ENCODE measurements at regions not wholly inside any gene's neighbourhood (a gene's known extent, or its start where the extent isn't known, plus 50 kb on each side); places are given as distances from the start of the nearest gene placed in this dataset.

GRCh38 chr7:91713669-91714068 is 166.8 kb downstream of the MTERF1 start:
- TF ChIP-seq EP300 (IDR thresholded peaks at IDR 0.05) (no peak), POLR2A (IDR thresholded peaks at IDR 0.05) (no peak), POLR2AphosphoS5 (IDR thresholded peaks at IDR 0.05) (no peak)
- TF ChIP-seq, protein P1, sequence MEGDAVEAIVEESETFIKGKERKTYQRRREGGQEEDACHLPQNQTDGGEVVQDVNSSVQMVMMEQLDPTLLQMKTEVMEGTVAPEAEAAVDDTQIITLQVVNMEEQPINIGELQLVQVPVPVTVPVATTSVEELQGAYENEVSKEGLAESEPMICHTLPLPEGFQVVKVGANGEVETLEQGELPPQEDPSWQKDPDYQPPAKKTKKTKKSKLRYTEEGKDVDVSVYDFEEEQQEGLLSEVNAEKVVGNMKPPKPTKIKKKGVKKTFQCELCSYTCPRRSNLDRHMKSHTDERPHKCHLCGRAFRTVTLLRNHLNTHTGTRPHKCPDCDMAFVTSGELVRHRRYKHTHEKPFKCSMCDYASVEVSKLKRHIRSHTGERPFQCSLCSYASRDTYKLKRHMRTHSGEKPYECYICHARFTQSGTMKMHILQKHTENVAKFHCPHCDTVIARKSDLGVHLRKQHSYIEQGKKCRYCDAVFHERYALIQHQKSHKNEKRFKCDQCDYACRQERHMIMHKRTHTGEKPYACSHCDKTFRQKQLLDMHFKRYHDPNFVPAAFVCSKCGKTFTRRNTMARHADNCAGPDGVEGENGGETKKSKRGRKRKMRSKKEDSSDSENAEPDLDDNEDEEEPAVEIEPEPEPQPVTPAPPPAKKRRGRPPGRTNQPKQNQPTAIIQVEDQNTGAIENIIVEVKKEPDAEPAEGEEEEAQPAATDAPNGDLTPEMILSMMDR (IDR thresholded peaks at IDR 0.05) = no peak
- Histone ChIP-seq H3K9me3 (peaks cover 0 to 8% (median 6%) of the 10 kb centered on the region in 4 donors), H3K4me3 (no peak overlapping the region), H3K27ac (no peak overlapping the region), H3K4me1 (no peaks in the 10 kb centered on the region), H3K36me3 (no peaks in the 10 kb centered on the region), H3K27me3 (no peaks in the 10 kb centered on the region)
- no peak for DNase-seq
- ATAC-seq (ENCODE audit: low FRiP score in 2 of 2) = no peak

DNA sequence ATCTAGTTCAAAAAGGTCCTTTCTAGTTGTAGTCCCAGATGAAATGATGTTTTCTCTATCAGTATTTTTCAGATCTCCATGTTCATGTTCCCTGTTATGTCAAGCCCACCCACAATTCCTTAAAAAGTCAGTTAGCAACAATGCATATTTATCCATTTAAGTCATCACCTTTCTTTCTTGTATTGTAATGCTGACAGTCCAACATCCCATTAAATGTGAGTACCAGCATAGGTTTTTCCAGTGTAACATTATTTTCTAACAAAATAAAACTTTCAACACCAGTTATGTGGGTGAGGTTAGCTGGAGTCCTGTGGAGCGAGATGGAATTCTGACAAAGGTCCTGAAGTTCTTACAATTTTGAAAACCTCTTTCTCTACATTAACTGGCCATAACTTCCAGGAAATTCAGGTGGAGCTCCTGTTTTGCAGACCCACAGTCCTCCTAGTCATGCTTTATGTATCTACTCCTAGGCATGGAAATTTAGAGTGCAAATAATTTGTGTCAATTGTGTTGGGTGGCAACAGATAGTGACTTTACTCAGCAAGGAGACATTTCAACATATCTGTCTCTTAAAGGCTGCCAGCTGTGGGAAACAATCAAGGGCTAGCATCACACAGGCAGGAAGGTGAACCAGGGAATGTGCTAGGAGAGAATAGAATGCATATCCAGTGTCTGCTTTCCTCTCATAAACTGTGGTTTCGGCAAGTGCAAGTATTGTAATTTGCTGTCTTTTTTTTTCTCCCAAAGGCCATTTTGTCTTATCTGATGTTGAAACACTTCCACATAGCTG is 162.6 kb downstream of the MTERF1 start:
- ATAC-seq (ENCODE audit: low FRiP score in 2 of 2) (no peak), DNase-seq (no peak)
- Histone ChIP-seq H3K9me3 (no peaks in the 10 kb centered on the region), H3K4me3 (no peak overlapping the region), H3K27ac (no peak overlapping the region), H3K4me1 (no peaks in the 10 kb centered on the region), H3K36me3 (no peaks in the 10 kb centered on the region), H3K27me3 (no peaks in the 10 kb centered on the region)
- TF ChIP-seq, protein P1 (IDR thresholded peaks at IDR 0.05) = no peak
- TF ChIP-seq POLR2AphosphoS5 (IDR thresholded peaks at IDR 0.05) = no peak
- no peak for TF ChIP-seq EP300 (IDR thresholded peaks at IDR 0.05)
- TF ChIP-seq POLR2A (IDR thresholded peaks at IDR 0.05) = no peak
- 85 to 90% methylated on average over 2 of the region's 2 CpGs for WGBS, 2 donors

DNA sequence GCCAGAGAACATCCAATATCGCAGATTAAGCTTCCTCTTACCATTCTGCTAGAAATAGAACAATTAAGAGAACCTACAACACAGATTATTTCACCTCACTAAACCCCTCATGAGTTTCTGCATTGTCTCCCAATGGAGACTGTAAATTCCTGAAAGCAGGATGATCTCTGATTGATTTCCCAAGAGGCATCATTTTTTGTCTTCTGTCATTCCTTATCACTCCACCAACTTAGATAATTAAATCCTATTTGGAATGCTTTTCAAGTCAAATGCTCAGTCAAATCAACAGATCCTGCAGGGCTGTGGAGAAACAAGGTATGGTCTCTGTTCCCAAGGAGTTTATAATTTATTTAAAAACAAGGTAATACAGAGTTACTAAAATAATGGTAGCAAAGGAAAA is 161.5 kb downstream of the MTERF1 start:
- TF ChIP-seq POLR2AphosphoS5 (IDR thresholded peaks at IDR 0.05) (no peak), POLR2A (IDR thresholded peaks at IDR 0.05) (no peak), EP300 (IDR thresholded peaks at IDR 0.05) (no peak)
- TF ChIP-seq, protein P1 (IDR thresholded peaks at IDR 0.05) = no peak
- H3K9me3 ChIP-seq = no peaks in the 10 kb centered on the region
- ATAC-seq (ENCODE audit: low FRiP score in 2 of 2) = no peak
- H3K27ac ChIP-seq = no peak overlapping the region
- 84 to 88% methylated on average over 1 of the region's 1 CpG for WGBS, 2 donors
- no peaks in the 10 kb centered on the region for H3K36me3 ChIP-seq
- no peaks in the 10 kb centered on the region for H3K27me3 ChIP-seq
- no peak for DNase-seq
- no peaks in the 10 kb centered on the region for H3K4me1 ChIP-seq
- H3K4me3 ChIP-seq = no peak overlapping the region

GRCh38 chr7:91720260-91720937 is 160.1 kb downstream of the MTERF1 start:
- DNase-seq = no peak
- no peaks in the 10 kb centered on the region for H3K36me3 ChIP-seq
- no peak for ATAC-seq (ENCODE audit: low FRiP score in 2 of 2)
- TF ChIP-seq POLR2AphosphoS5 (IDR thresholded peaks at IDR 0.05) (no peak), EP300 (IDR thresholded peaks at IDR 0.05) (no peak), POLR2A (IDR thresholded peaks at IDR 0.05) (no peak)
- TF ChIP-seq, protein P1 (IDR thresholded peaks at IDR 0.05) = no peak
- H3K27me3 ChIP-seq = no peaks in the 10 kb centered on the region
- no peak overlapping the region for H3K27ac ChIP-seq
- 91 to 100% methylated on average over 2 to 3 of the region's 3 CpGs for WGBS, 2 donors
- H3K4me1 ChIP-seq = no peaks in the 10 kb centered on the region
- no peak overlapping the region for H3K4me3 ChIP-seq
- no peaks in the 10 kb centered on the region for H3K9me3 ChIP-seq
